ENCODE measurements at regions not wholly inside any gene's neighbourhood (a gene's known extent, or its start where the extent isn't known, plus 50 kb on each side); places are given as distances from the start of the nearest gene placed in this dataset.

DNA sequence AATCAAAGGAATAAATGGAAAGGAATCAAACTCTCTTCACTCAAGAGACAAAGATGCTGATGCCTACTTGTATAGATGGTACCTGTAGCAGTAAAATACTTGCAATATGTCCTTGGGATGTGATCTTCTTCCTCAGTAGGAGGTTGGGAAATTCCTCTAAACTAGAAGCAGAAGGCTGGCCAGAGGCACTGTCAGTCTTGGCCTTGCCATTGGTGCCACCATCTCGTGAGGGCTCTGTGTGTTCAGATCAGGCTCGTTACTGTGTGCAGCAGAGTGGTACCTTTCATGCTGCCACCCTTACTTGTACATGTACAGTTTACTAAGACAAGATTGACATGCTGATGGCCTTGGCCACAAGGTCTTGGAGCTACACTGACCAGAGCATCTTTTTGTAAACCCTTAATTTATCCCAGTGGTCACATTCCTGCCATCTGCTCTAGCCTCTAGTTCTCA, 169.0 kb downstream of the MYCN start (continued):
- no peak for TF ChIP-seq RAD21 (IDR thresholded peaks at IDR 0.05; ENCODE audit: low read length)

DNA sequence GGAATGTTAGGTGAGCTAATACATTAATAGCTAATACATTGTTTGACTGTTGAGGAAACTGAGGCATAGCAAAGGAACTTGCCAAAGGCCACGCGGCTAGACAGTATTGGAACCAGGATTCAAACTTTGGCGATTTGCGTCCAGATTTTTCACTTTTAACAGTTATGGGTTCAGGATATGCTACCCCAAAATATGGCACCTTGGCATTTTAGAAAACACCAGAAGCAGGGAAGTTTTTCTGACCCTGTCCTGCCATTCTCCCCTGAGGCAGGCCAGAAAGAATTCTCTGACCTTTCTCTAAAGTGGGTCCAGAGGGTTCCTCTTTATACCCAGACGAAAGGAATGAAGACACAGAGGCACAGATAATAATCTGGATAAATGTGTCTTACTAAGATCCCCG, 166.9 kb downstream of the MYCN start:
- Histone ChIP-seq H3K4me2 (no peak overlapping the region), H3K36me3 (replicated peaks in 1 of 2; ENCODE audit: control insufficient read depth in 1 of 2, insufficient read depth in 2 of 2, low read length in 1 of 2) (no peaks in the 10 kb centered on the region), H3K4me1 (ENCODE audit: control insufficient read depth in 1 of 2, insufficient read depth in 2 of 2, low read depth in 1 of 2, low read length in 1 of 2) (peaks cover 0 to 17% of the 10 kb centered on the region in 2 experiments; a peak in 2 of 4 replicates), H2AFZ (ENCODE audit: low read depth) (no peak overlapping the region), H3K79me2 (ENCODE audit: insufficient read depth) (no peaks in the 10 kb centered on the region), H3K9ac (no peak overlapping the region), H3K9me3 (no peaks in the 10 kb centered on the region), H3K27me3 (ENCODE audit: insufficient read depth) (no peaks in the 10 kb centered on the region), H4K20me1 (ENCODE audit: insufficient read depth) (no peaks in the 10 kb centered on the region), H3K9me2 (no peaks in the 10 kb centered on the region), H3F3A (replicated peaks; ENCODE audit: insufficient read depth) (no peaks in the 10 kb centered on the region), H3K27ac (ENCODE audit: low read depth in 2 of 2, low read length in 1 of 2) (no peak overlapping the region), H3K4me3 (ENCODE audit: low read depth in 2 of 2, low read length in 1 of 2) (no peak overlapping the region)
- WGBS (ENCODE audit: low lambda C conversion rate) = 79% methylated on average over 6 of the region's 6 CpGs
- DNase-seq = no peak
- ChIA-PET CTCF (interaction anchor here (1.8 kb wide), 1 partner anchor 44 kb away, joined by 6 read pairs; no protein-coding TSS in a partner anchor), POLR2A (no interaction called here)
- TF ChIP-seq TEAD4 (IDR thresholded peaks at IDR 0.05; ENCODE audit: borderline replicate concordance, insufficient read depth) = no peak
- TF ChIP-seq, protein P1, sequence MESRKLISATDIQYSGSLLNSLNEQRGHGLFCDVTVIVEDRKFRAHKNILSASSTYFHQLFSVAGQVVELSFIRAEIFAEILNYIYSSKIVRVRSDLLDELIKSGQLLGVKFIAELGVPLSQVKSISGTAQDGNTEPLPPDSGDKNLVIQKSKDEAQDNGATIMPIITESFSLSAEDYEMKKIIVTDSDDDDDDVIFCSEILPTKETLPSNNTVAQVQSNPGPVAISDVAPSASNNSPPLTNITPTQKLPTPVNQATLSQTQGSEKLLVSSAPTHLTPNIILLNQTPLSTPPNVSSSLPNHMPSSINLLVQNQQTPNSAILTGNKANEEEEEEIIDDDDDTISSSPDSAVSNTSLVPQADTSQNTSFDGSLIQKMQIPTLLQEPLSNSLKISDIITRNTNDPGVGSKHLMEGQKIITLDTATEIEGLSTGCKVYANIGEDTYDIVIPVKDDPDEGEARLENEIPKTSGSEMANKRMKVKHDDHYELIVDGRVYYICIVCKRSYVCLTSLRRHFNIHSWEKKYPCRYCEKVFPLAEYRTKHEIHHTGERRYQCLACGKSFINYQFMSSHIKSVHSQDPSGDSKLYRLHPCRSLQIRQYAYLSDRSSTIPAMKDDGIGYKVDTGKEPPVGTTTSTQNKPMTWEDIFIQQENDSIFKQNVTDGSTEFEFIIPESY (IDR thresholded peaks at IDR 0.05; ENCODE audit: borderline replicate concordance, low read depth) = no peak
- no peak for TF ChIP-seq FOXM1 (IDR thresholded peaks at IDR 0.05; ENCODE audit: low read depth)
- no peak for TF ChIP-seq MXI1 (IDR thresholded peaks at IDR 0.05; ENCODE audit: low read depth, low read length)
- TF ChIP-seq, protein P2, sequence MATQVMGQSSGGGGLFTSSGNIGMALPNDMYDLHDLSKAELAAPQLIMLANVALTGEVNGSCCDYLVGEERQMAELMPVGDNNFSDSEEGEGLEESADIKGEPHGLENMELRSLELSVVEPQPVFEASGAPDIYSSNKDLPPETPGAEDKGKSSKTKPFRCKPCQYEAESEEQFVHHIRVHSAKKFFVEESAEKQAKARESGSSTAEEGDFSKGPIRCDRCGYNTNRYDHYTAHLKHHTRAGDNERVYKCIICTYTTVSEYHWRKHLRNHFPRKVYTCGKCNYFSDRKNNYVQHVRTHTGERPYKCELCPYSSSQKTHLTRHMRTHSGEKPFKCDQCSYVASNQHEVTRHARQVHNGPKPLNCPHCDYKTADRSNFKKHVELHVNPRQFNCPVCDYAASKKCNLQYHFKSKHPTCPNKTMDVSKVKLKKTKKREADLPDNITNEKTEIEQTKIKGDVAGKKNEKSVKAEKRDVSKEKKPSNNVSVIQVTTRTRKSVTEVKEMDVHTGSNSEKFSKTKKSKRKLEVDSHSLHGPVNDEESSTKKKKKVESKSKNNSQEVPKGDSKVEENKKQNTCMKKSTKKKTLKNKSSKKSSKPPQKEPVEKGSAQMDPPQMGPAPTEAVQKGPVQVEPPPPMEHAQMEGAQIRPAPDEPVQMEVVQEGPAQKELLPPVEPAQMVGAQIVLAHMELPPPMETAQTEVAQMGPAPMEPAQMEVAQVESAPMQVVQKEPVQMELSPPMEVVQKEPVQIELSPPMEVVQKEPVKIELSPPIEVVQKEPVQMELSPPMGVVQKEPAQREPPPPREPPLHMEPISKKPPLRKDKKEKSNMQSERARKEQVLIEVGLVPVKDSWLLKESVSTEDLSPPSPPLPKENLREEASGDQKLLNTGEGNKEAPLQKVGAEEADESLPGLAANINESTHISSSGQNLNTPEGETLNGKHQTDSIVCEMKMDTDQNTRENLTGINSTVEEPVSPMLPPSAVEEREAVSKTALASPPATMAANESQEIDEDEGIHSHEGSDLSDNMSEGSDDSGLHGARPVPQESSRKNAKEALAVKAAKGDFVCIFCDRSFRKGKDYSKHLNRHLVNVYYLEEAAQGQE (IDR thresholded peaks at IDR 0.05; ENCODE audit: low read depth, low read length) = no peak
- TF ChIP-seq ELF1 (IDR thresholded peaks at IDR 0.05) = no peak
- TF ChIP-seq, protein P3, sequence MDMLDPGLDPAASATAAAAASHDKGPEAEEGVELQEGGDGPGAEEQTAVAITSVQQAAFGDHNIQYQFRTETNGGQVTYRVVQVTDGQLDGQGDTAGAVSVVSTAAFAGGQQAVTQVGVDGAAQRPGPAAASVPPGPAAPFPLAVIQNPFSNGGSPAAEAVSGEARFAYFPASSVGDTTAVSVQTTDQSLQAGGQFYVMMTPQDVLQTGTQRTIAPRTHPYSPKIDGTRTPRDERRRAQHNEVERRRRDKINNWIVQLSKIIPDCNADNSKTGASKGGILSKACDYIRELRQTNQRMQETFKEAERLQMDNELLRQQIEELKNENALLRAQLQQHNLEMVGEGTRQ (IDR thresholded peaks at IDR 0.05; ENCODE audit: borderline replicate concordance, low read depth, low read length) = no peak
- no peak for TF ChIP-seq POLR2AphosphoS5 (IDR thresholded peaks at IDR 0.05; ENCODE audit: low read depth, low read length)
- TF ChIP-seq, protein P4, sequence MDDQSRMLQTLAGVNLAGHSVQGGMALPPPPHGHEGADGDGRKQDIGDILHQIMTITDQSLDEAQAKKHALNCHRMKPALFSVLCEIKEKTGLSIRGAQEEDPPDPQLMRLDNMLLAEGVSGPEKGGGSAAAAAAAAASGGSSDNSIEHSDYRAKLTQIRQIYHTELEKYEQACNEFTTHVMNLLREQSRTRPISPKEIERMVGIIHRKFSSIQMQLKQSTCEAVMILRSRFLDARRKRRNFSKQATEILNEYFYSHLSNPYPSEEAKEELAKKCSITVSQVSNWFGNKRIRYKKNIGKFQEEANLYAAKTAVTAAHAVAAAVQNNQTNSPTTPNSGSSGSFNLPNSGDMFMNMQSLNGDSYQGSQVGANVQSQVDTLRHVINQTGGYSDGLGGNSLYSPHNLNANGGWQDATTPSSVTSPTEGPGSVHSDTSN (IDR thresholded peaks at IDR 0.05) = no peak
- no peak for TF ChIP-seq FOXJ3 (CRISPR knock-in tag; IDR thresholded peaks at IDR 0.05)
- no peak for TF ChIP-seq GATA2 (CRISPR knock-in tag; IDR thresholded peaks at IDR 0.05)
- no peak for TF ChIP-seq RXRA (IDR thresholded peaks at IDR 0.05; ENCODE audit: borderline replicate concordance, low read depth)
- TF ChIP-seq GABPA (IDR thresholded peaks at IDR 0.05; ENCODE audit: low read depth) = no peak
- no peak for TF ChIP-seq RAD21 (IDR thresholded peaks at IDR 0.05; ENCODE audit: low read length)
- TF ChIP-seq, protein P5, sequence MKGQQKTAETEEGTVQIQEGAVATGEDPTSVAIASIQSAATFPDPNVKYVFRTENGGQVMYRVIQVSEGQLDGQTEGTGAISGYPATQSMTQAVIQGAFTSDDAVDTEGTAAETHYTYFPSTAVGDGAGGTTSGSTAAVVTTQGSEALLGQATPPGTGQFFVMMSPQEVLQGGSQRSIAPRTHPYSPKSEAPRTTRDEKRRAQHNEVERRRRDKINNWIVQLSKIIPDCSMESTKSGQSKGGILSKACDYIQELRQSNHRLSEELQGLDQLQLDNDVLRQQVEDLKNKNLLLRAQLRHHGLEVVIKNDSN (IDR thresholded peaks at IDR 0.05; ENCODE audit: borderline replicate concordance, low read depth) = no peak
- no peak for TF ChIP-seq NRF1 (IDR thresholded peaks at IDR 0.05; ENCODE audit: low read depth, low read length)
- TF ChIP-seq SIN3A (IDR thresholded peaks at IDR 0.05; ENCODE audit: borderline replicate concordance, low read depth, low read length) = no peak
